SK-N-SH (cell line): ENCODE measurements at regions not wholly inside any gene's neighbourhood (a gene's known extent, or its start where the extent isn't known, plus 50 kb on each side); places are given as distances from the start of the nearest gene placed in this dataset.
A peak's percentile ranks its signal among the peaks of the same experiment; 100 is the strongest.

Experiments used
- CTCF ChIA-PET: fragments of 300-600, 350-600 bp; formaldehyde crosslinking; extraction: SDS; loops from one replicate; lab custom pipeline; 2021; lab: Yijun Ruan, JAX
- POLR2A ChIA-PET: fragments of 350-600 bp; sonication (Branson Sonifier 250); formaldehyde crosslinking; extraction: SDS; loops from one replicate; lab custom pipeline; 2020; ENCODE audit warnings: antibody characterized with exemption, inconsistent platforms; lab: Yijun Ruan, JAX
- DNase-seq: peaks from one replicate; pipeline ENCODE4 v3.0.0; 2012
- H2AFZ ChIP-seq: fragments of 200-600 bp; sonication (generic); 2 replicates; pipeline ENCODE4 v1.8.1; 2016; ENCODE audit warnings: antibody characterized with exemption, mild to moderate bottlenecking, low read depth
- H3F3A ChIP-seq: fragments of 200-600 bp; sonication (generic); replicated peaks from 2 replicates; pipeline ENCODE3; 2016; ENCODE audit warnings: antibody characterized with exemption, mild to moderate bottlenecking; ENCODE audit not compliant: insufficient read depth
- H3K27ac ChIP-seq, 2 experiments: fragments of 200-500 bp in 1 of 2; fragments of 200-600 bp in 1 of 2; sonication (Bioruptor generic) in 1 of 2; sonication (generic), shearing (Covaris generic) in 1 of 2; 2 replicates each; pipeline versions ENCODE4 v1.5.1 to v1.6.1; 2014 to 2016; ENCODE audit warnings: low read depth in 2 of 2, inconsistent platforms in 1 of 2, low read length in 1 of 2, mild to moderate bottlenecking in 1 of 2, mixed read lengths in 1 of 2
- H3K27me3 ChIP-seq: fragments of 200-600 bp; sonication (generic), shearing (Covaris generic); 2 replicates; pipeline ENCODE4 v1.6.1; 2016; ENCODE audit warnings: mixed run types; ENCODE audit not compliant: insufficient read depth
- H3K36me3 ChIP-seq, 2 experiments: fragments of 200-500 bp in 1 of 2; fragments of 200-600 bp in 1 of 2; sonication (Bioruptor generic) in 1 of 2; sonication (generic) in 1 of 2; replicated peaks in 1 of 2; 2 replicates each; pipeline versions ENCODE3 to v1.5.1; 2014 to 2016; ENCODE audit warnings: low read length in 1 of 2, mild to moderate bottlenecking in 1 of 2; ENCODE audit not compliant: insufficient read depth in 2 of 2, control insufficient read depth in 1 of 2
- H3K4me1 ChIP-seq, 2 experiments: fragments of 200-500 bp in 1 of 2; fragments of 200-600 bp in 1 of 2; sonication (Bioruptor generic) in 1 of 2; sonication (generic), shearing (Covaris generic) in 1 of 2; 2 replicates each; pipeline versions ENCODE4 v1.5.1 to v1.6.1; 2014 to 2016; ENCODE audit warnings: low read depth in 1 of 2, low read length in 1 of 2, mixed run types in 1 of 2; ENCODE audit not compliant: insufficient read depth in 2 of 2, control insufficient read depth in 1 of 2
- H3K4me2 ChIP-seq: fragments of 200-600 bp; sonication (generic), shearing (Covaris generic); 2 replicates; pipeline ENCODE4 v1.6.1; 2017; ENCODE audit warnings: mixed run types
- H3K4me3 ChIP-seq, 2 experiments: fragments of 200-500 bp in 1 of 2; fragments of 200-600 bp in 1 of 2; sonication (Bioruptor generic) in 1 of 2; sonication (generic), shearing (Covaris generic) in 1 of 2; 2 replicates each; pipeline versions ENCODE4 v1.5.1 to v1.8.1; 2014 to 2016; ENCODE audit warnings: low read depth in 2 of 2, inconsistent platforms in 1 of 2, low read length in 1 of 2, mild to moderate bottlenecking in 1 of 2, mixed read lengths in 1 of 2, moderate library complexity in 1 of 2
- H3K79me2 ChIP-seq: fragments of 200-600 bp; sonication (generic); 2 replicates; pipeline ENCODE4 v1.8.1; 2017; ENCODE audit warnings: mild to moderate bottlenecking; ENCODE audit not compliant: insufficient read depth
- H3K9ac ChIP-seq: fragments of 200-600 bp; sonication (generic); 2 replicates; pipeline ENCODE4 v1.6.1; 2017; ENCODE audit warnings: mixed run types
- H3K9me2 ChIP-seq: fragments of 200-600 bp; sonication (generic); 2 replicates; pipeline ENCODE4 v1.6.1; 2017; ENCODE audit warnings: mixed run types
- H3K9me3 ChIP-seq: fragments of 200-600 bp; sonication (generic); 2 replicates; pipeline ENCODE4 v1.6.1; 2017; ENCODE audit warnings: mixed run types, mild to moderate bottlenecking, moderate library complexity
- H4K20me1 ChIP-seq: fragments of 200-600 bp; sonication (generic); 2 replicates; pipeline ENCODE4 v1.6.1; 2017; ENCODE audit warnings: mild to moderate bottlenecking, mixed run types; ENCODE audit not compliant: insufficient read depth
- CHD2 ChIP-seq: fragments of 150-350 bp; IDR thresholded peaks from 2 replicates; pipeline ENCODE4 v1.6.1; 2018; ENCODE audit warnings: low read length; ENCODE audit not compliant: partially characterized antibody
- EP300 ChIP-seq, 2 experiments: IDR thresholded peaks; 2 replicates each; pipeline versions ENCODE4 v1.4.0 to v1.6.1; 2012; ENCODE audit warnings: borderline replicate concordance in 1 of 2, low read depth in 1 of 2, low read length in 1 of 2
- EZH2phosphoT487 ChIP-seq: fragments of 200-600 bp; sonication (generic); IDR thresholded peaks from 2 replicates; pipeline ENCODE4 v1.6.1; 2017; ENCODE audit warnings: low read depth, mixed run types, mild to moderate bottlenecking, antibody characterized with exemption, moderate library complexity, borderline replicate concordance
- FOXJ3 ChIP-seq: sonication (generic); formaldehyde crosslinking; IDR thresholded peaks from 2 replicates; pipeline ENCODE4 v1.5.1; 2020; ENCODE audit warnings: mild to moderate bottlenecking, missing genetic modification reagents
- POLR2AphosphoS5 ChIP-seq: IDR thresholded peaks from 2 replicates; pipeline ENCODE4 v1.6.1; 2012; ENCODE audit warnings: low read depth, low read length
- RAD21 ChIP-seq: IDR thresholded peaks from 2 replicates; pipeline ENCODE4 v1.6.1; 2012; ENCODE audit warnings: mild to moderate bottlenecking, low read length
- RFX5 ChIP-seq: IDR thresholded peaks from 2 replicates; pipeline ENCODE4 v1.6.1; 2012; ENCODE audit warnings: mild to moderate bottlenecking, improper control_type of control experiment, low read length
- RXRA ChIP-seq: IDR thresholded peaks from 2 replicates; pipeline ENCODE4 v1.4.0; 2012; ENCODE audit warnings: low read depth, mild to moderate bottlenecking, borderline replicate concordance
- SMC3 ChIP-seq: IDR thresholded peaks from 2 replicates; pipeline ENCODE4 v1.6.1; 2012; ENCODE audit warnings: low read depth, low read length, improper control_type of control experiment
- TAF1 ChIP-seq: IDR thresholded peaks from 2 replicates; pipeline ENCODE4 v1.6.1; 2012; ENCODE audit warnings: low read depth, mild to moderate bottlenecking, low read length, moderate library complexity, borderline replicate concordance
- YY1 ChIP-seq: IDR thresholded peaks from 2 replicates; pipeline ENCODE4 v1.4.0; 2012; ENCODE audit warnings: low read depth, mild to moderate bottlenecking
- whole genome bisulfite sequencing: methylation state at CpG from one replicate; pipeline ENCODE4 v1.1.6; 2017; ENCODE audit warnings: low lambda C conversion rate; 5-methylcytosine and 5-hydroxymethylcytosine counted together
- TF ChIP-seq, protein P1 (sequence below): fragments of 200-600 bp; sonication (generic); IDR thresholded peaks from 2 replicates; pipeline ENCODE4 v1.6.1; 2017; ENCODE audit warnings: antibody characterized with exemption, mild to moderate bottlenecking, moderate library complexity
- TF ChIP-seq, protein P2 (sequence below): fragments of 150-350 bp; IDR thresholded peaks from 2 replicates; pipeline ENCODE4 v1.6.1; 2016; ENCODE audit warnings: mild to moderate bottlenecking, low read depth, low read length
- TF ChIP-seq, protein P3 (sequence below): IDR thresholded peaks from 2 replicates; pipeline ENCODE4 v1.4.0; 2012; ENCODE audit warnings: low read depth
- TF ChIP-seq, protein P4 (sequence below): IDR thresholded peaks from 2 replicates; pipeline ENCODE4 v1.4.0; 2012; ENCODE audit warnings: low read depth, borderline replicate concordance

DNA sequence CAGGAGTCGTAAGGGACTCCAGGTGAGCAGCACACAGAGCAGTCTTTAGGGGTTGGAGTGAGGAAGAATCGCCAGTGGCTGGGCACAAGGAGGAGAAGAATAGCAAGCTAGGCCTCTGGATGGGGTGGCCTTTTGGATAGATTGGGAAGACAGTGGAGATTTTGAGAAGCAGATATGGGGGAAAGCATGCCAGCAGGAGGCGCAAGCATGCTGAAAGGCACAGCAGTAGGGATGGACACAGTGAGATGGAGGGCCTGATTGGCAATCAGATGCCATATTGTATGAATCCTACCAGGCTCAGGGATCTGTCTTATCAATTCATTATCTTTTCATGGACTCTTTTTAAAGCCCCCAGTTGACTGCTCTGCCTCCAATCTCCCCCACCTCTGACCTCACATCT lies 60.4 kb upstream of the MAGEA4 start:
- no peaks in the 10 kb centered on the region for H4K20me1 ChIP-seq
- no peaks in the 10 kb centered on the region for H3K79me2 ChIP-seq
- WGBS: 8% methylated on average over 3 of the region's 3 CpGs
- no peaks in the 10 kb centered on the region for H3K9me3 ChIP-seq
- no peaks in the 10 kb centered on the region for H3F3A ChIP-seq
- H3K4me2 ChIP-seq: no peak overlapping the region
- TF ChIP-seq, protein P1, sequence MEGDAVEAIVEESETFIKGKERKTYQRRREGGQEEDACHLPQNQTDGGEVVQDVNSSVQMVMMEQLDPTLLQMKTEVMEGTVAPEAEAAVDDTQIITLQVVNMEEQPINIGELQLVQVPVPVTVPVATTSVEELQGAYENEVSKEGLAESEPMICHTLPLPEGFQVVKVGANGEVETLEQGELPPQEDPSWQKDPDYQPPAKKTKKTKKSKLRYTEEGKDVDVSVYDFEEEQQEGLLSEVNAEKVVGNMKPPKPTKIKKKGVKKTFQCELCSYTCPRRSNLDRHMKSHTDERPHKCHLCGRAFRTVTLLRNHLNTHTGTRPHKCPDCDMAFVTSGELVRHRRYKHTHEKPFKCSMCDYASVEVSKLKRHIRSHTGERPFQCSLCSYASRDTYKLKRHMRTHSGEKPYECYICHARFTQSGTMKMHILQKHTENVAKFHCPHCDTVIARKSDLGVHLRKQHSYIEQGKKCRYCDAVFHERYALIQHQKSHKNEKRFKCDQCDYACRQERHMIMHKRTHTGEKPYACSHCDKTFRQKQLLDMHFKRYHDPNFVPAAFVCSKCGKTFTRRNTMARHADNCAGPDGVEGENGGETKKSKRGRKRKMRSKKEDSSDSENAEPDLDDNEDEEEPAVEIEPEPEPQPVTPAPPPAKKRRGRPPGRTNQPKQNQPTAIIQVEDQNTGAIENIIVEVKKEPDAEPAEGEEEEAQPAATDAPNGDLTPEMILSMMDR: peak; percentile 46
- TF ChIP-seq SMC3 (peak; percentile 46), TAF1 (no peak), EP300 (IDR thresholded peaks at IDR 0.05; ENCODE audit: borderline replicate concordance in 1 of 2, low read depth in 1 of 2, low read length in 1 of 2) (no peak), RAD21 (peak; percentile 36), RXRA (no peak), FOXJ3 (no peak)
- no peaks in the 10 kb centered on the region for H3K36me3 ChIP-seq
- no peak overlapping the region for H3K9ac ChIP-seq
- DNase-seq: no peak
- H3K4me1 ChIP-seq: no peaks in the 10 kb centered on the region
- no peak overlapping the region for H3K27ac ChIP-seq
- ChIA-PET POLR2A (no interaction called here), CTCF (no interaction called here)
- H2AFZ ChIP-seq: no peak overlapping the region
- no peak overlapping the region for H3K4me3 ChIP-seq
- H3K27me3 ChIP-seq: peaks cover 4% of the 10 kb centered on the region; the same call in 1 of the 2 replicates
- no peaks in the 10 kb centered on the region for H3K9me2 ChIP-seq

DNA sequence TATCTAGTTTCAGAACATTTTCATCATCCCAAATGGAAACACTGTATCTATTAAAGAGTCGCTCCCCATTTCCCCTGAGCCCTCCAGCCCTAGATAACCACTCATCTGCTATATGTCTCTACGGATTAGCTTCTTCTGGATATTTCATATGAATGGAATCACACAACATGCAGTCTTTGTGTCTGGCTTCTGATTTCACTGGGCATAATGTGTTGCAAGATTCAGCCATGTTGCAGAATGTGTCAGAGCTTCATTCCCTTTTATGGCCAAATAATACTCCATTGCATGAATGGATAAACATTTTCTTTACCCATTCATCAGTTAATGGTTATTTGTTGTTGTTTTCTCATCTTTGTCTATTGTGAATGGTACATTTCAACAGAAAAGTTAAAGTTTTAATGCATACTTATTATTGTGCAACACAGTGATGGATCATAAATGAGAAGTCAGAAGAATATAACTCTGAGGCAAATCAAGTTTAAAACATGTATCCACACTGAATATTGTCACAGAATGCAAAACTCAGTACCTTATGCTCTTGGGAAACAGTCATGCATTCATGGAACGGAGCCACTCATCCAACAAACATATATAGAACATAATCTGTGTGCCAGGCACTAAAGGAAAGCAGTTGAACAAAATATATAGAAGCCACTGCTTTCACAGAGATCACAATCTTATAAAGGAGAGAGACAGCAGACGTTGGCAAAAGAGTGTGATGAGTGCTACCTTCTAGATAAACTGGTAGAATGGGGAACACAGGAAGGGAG lies 57.8 kb upstream of the MAGEA4 start:
- CTCF ChIA-PET: no interaction called here
- TF ChIP-seq, protein P2, sequence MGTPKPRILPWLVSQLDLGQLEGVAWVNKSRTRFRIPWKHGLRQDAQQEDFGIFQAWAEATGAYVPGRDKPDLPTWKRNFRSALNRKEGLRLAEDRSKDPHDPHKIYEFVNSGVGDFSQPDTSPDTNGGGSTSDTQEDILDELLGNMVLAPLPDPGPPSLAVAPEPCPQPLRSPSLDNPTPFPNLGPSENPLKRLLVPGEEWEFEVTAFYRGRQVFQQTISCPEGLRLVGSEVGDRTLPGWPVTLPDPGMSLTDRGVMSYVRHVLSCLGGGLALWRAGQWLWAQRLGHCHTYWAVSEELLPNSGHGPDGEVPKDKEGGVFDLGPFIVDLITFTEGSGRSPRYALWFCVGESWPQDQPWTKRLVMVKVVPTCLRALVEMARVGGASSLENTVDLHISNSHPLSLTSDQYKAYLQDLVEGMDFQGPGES: no peak
- TF ChIP-seq SMC3 (no peak), POLR2AphosphoS5 (no peak), EZH2phosphoT487 (no peak), CHD2 (no peak), YY1 (no peak), RAD21 (no peak), RFX5 (no peak), EP300 (IDR thresholded peaks at IDR 0.05; ENCODE audit: borderline replicate concordance in 1 of 2, low read depth in 1 of 2, low read length in 1 of 2) (no peak)
- TF ChIP-seq, protein P1: no peak
- TF ChIP-seq, protein P3, sequence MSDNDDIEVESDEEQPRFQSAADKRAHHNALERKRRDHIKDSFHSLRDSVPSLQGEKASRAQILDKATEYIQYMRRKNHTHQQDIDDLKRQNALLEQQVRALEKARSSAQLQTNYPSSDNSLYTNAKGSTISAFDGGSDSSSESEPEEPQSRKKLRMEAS: no peak
- TF ChIP-seq, protein P4, sequence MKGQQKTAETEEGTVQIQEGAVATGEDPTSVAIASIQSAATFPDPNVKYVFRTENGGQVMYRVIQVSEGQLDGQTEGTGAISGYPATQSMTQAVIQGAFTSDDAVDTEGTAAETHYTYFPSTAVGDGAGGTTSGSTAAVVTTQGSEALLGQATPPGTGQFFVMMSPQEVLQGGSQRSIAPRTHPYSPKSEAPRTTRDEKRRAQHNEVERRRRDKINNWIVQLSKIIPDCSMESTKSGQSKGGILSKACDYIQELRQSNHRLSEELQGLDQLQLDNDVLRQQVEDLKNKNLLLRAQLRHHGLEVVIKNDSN: no peak
- Histone ChIP-seq H3K9ac (no peak overlapping the region), H3F3A (no peaks in the 10 kb centered on the region), H3K9me2 (no peaks in the 10 kb centered on the region), H3K4me3 (no peak overlapping the region), H4K20me1 (no peaks in the 10 kb centered on the region), H3K36me3 (no peaks in the 10 kb centered on the region), H3K79me2 (no peaks in the 10 kb centered on the region), H2AFZ (no peak overlapping the region), H3K27me3 (peaks cover 4% of the 10 kb centered on the region; the same call in 1 of the 2 replicates), H3K27ac (no peak overlapping the region), H3K4me1 (no peaks in the 10 kb centered on the region), H3K9me3 (no peaks in the 10 kb centered on the region), H3K4me2 (no peak overlapping the region)
- DNase-seq: no peak
- WGBS: 5% methylated on average over 4 of the region's 4 CpGs
- POLR2A ChIA-PET: no interaction called here
